ENCODE measurements at regions not wholly inside any gene's neighbourhood (a gene's known extent, or its start where the extent isn't known, plus 50 kb on each side); places are given as distances from the start of the nearest gene placed in this dataset.
"Not testable (repeated sequence)": the region's sequence is repeated elsewhere in the genome, so short reads cannot be mapped to it uniquely, and the experiment has no call there.

DNA sequence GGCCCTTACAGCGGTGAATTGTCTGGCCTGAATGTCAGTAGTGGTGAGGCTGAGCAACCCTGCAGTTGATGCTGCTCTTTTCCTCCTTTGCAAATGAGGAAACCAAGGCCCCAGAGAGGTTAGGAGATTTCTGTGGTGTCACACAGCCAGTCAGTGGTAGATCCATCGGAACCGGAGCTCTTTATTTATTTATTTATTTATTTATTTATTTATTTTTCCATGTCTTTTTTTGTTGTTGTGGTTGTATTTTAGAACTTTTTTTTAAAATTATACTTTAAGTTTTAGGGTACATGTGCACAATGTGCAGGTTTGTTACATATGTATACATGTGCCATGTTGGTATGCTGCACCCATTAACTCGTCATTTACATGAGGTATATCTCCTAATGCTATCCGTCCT, 368.4 kb upstream of the CLINT1 start:
- DNase-seq (ENCODE audit: low read depth in 3 of 3, low spot score in 2 of 3), result not testable (repeated sequence)

DNA sequence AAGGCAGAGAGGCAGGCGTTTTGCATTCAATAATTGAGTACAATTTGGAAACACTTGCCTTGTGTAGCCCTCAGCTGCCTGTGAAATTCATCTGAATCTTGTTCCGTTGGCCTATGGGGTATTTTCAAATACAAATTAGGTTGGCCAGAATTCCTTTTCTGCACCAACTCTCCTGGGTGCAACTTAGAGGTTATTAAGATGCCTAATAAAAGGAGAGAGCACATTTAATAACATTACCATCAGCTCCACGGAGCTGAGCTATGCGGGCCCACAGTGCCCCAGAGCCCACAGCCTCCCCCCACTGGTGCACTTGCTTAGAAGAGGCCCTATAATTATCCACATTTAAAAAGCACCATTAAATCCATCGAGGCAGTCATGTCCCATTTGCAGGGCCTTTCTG, 367.6 kb upstream of the CLINT1 start:
- DNase-seq (ENCODE audit: low read depth in 3 of 3, low spot score in 2 of 3), result no peak

DNA sequence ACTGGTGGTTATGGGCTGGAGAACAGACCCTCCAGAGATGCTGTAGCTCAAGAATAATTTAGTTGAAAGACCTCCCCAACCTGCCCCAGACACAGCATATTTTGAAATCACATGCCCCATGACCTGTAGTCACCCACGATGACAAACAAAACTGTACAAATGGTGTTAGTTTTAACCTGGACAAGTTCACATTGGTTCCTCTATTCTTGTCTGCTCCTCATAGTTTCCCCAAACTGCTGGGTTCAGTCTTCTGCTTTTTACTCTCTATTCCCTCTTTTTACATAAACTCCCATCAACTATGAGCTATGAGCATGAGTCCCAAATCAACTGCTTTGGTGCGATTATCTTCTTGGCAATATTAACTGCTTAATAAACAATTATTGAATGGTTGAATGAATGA, 365.3 kb upstream of the CLINT1 start:
- no peak for DNase-seq (ENCODE audit: low read depth in 3 of 3, low spot score in 2 of 3)

DNA sequence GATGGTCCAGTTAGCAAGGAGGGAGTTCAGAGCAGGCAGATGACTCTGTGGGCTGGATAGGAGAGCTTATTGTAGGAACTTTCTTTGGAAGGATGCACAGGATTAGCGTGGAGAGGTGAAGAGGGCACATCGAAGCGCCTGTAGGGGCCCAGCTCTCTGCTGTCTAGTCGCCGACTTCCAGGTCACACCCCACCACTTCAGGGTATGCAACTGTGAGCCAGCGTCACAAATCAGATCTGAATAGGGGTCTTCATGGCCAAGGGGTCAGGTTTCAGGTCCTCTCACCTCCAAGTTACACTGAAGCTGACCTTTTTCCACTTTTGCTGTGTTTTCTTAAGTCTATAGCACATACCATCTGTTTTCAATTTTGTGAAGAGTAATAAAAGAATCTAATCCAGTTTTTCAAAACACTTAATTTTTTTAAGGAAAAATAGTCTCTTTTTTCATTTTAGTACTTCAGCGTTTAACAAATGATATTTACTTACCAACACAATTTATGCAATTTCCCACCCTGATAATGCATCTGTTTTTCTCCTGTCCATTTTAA, 364.2 kb upstream of the CLINT1 start:
- no peak for DNase-seq (ENCODE audit: low read depth in 3 of 3, low spot score in 2 of 3)

DNA sequence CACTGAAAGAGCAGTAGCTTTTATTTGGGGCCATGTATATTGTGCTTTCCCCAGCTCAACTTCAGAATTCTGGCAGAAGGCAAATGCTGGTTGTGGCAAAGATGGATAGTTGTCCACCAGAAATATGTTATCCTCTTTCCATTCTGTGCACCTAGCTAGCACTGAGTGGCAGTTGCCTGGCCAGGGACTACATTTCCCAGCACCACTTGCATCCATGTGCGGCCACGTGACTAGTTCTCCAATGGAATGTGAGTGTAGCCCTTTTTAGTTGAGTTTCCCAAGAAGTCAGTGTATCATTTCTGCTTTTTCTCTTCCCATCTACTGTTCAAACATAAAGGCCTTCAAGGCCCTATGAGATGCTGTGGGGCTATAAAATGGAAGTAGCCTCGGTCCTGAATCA, 354.0 kb upstream of the CLINT1 start:
- no peak for DNase-seq (ENCODE audit: low read depth in 3 of 3, low spot score in 2 of 3)

DNA sequence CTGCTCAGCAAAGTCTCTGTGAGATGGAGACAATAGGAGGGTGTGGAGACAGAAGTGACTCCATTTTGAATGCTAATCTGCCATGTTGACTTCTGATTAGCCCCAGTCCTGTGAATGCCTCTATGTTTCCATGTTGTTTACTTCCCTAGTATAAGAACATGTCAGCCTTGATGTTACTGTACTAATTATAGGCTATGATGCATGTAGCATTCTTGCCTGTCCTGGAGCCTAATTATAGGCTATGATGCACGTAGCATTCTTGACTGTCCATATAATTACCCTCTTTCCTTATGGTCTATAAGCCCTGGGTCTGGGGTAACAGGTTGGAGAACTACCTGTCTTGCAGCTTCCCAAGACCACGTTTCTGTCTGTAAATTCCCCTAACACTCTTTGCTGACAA, 353.3 kb upstream of the CLINT1 start:
- no peak for DNase-seq (ENCODE audit: low read depth in 3 of 3, low spot score in 2 of 3)

DNA sequence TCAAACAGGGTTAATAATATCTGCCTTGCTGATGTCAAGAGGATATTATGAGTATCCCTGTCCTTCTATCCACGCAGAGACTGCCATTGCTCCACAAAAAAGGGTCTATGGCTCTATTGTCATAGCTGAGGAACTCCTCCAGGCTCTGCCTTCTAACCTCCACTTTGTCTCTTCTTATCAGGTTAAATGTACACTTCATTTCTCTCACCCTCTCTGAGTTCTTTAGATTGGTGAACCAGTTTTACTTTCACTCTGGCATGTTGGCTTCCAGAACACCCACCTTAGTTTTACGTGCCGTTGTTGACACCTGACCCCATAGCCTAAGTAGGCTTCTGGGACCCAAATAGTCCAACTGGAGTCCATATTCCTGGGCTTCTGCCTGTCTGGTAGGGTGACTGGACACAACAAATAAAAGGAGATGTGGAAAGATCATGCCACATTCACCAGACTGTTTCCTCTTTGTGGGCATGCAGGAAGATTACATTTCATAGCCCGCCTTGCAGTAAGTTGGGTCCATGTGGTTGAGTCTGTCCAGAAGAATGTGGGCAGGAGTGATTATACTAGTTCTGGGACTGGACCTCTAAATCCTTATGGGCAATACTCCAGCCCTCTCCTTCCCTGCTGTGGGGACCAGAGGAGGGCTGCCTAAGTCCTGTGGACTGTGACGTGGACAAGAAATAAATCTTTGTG, 350.4 kb upstream of the CLINT1 start:
- DNase-seq (ENCODE audit: low read depth in 3 of 3, low spot score in 2 of 3), result no peak

DNA sequence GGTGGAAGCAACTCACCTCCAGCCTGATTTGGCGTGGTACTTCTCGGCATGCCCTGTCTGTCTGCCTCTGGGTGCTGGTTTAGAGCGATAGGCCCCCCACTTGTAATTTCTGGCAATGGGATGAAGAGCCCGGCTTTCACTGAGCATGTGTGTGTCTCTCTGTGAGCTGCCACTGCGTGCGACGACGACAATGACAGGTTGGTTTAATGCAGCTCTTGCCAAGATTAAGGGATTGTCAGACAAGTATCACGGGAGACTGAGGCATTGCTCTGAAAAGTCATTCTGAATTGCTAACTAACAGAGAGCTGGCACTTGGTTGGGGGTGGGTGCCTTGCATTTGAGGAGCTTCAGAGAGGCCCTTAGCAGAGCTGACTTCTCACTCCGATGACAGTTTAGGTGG, 348.8 kb upstream of the CLINT1 start:
- no peak for DNase-seq (ENCODE audit: low read depth in 3 of 3, low spot score in 2 of 3)

DNA sequence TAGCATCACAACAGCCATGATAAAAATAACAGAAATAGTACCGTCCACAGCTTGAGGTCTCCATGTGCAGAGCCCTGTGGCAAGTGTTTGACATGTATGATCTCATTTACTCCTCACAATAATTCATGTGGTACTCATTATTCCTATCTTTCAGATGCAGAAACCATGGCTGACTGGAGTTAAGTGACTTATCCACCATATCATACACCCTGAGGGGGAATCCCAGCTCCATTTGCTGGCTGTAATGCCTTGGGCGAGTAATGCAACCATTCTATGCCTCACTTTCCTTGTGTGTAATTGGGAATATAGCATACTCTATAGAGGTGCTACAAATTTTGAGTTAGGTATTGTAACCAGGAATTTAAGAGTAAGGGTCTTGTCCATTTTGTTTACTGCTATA, 347.0 kb upstream of the CLINT1 start:
- DNase-seq (ENCODE audit: low read depth in 3 of 3, low spot score in 2 of 3), result no peak

DNA sequence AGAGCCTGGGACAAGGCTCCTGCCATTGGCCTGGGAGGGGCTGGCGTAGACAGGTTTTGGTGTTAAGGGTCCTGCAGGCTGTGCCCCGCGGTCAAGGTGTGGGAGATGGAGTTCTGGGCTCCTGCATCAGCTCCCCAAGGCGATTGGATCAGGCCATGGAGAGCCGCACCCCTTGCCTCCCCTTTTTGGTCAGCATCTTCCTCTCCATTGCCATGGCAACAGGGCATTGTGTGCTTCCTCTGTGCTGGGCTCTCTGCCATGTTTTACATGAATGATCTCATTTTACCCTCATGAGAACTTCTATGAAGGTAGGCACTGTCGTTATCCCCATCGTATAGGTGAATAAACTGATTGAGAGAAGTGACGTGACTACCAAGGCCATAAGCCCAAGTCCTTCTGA, 344.3 kb upstream of the CLINT1 start:
- DNase-seq (ENCODE audit: low read depth in 3 of 3, low spot score in 2 of 3), result no peak

DNA sequence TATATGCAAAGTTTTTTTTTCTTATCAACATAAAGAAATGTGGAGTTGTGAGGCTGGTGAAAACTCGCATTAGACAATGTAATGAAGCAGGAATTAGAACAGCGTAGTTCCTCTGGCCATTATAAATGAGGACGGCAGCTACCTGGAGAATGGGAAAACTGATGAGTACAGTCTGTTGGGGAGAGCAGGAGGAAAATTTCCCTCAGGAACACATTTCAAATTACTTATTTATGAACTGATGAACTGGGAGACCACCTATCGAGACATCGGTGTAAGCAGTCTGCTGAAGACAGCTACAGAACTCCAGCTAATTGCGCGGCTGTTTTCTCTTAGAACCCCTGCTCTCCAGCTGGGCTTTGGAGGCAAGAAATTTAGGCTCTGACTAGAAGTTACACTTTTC, 343.9 kb upstream of the CLINT1 start:
- no peak for DNase-seq (ENCODE audit: low read depth in 3 of 3, low spot score in 2 of 3)

DNA sequence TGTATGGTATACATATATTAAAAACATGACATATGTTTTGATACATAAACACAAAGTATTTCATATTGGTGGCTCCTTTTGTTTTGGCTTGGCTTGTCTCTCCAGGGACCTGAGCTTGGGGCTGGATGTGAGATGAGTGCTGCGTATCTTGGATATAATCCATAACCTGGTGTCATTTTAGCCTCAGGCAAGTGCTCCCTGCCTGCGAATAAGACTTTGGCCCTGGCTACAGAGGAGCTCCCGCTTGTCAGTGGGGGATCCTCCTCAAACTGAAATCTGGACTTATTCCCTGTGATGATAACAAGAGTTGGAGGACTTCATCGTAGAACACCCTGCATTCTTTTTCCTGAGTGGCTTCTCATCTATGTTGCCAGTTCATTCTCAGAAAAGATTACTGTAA, 341.7 kb upstream of the CLINT1 start:
- no peak for DNase-seq (ENCODE audit: low read depth in 3 of 3, low spot score in 2 of 3)

DNA sequence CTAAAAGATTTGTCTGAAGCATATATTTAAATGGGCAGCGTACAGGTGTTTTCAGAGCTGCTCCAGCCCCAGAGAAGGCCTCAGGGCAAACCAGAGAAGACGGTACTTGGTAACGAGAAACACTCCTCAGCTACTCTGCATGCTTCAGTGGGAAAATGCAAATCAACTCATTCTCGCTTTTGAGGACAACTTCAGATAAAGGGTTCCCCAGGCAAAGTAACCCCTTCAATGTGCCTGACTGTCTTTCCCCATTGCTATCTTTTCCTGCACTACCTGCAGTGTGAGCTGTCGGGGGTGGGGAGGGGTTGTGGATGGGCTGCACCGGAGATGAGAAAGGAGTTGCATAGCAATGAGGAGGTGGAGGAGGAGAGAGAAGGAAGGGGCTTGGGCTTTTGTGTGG, 339.7 kb upstream of the CLINT1 start:
- no peak for DNase-seq (ENCODE audit: low read depth in 3 of 3, low spot score in 2 of 3)

DNA sequence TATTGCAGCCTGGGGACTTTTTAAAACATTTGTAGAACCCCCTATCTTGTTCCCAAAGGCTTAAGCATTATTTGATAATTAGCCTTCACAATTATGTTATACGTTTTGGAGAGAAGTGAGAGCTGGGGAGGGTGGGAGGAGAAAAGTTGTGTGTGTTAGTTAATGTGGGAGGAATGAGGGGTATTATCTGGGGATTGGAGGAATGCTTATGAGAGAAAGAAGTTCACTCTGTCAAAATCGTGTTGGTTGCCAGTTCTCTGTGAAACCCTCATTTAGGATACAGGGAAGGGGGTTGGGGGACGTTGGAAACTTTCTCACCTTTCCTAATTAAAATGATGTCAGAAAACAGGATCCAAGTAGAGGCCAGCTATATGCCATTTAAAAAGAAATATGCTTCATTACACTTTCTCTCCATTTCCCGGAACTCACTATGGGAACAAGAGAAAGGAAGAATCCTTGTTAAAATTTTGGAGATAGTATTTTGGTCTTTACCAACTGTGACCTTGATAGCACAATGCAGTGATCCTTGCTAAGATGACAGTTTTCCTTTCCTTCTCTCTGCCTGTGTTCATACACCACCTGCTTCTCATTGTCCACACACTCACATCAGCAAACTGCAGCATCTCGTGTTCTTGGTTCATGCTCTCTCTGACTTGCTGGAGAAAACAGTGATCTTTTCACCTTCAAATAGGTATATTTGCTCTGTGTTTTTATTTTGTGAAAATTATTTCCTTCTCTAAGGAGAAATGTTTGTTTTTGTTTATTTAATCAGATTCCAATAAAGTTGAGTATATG, 336.7 kb upstream of the CLINT1 start:
- DNase-seq (ENCODE audit: low read depth in 3 of 3, low spot score in 2 of 3), result no peak

DNA sequence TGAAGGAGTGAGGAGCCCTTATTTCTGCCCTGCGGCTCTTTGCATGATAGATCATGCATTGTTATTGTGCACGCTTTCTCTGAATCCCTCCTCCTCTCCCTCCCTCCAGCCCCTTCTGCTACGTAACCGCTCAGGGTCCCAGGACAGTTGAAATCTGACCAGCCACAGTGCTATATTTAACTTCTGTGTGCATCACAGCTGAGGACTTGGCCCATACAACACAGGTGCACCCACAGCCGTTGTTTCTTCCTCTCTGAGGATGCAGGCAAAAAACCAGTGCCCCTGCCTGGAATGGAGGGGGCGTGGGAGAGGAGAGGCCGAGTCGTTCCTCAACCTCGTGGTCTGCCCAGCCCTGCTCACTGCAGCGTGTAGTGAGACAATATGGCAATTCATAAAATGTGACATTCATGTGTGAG, 335.6 kb upstream of the CLINT1 start:
- DNase-seq (ENCODE audit: low read depth in 3 of 3, low spot score in 2 of 3), result no peak

DNA sequence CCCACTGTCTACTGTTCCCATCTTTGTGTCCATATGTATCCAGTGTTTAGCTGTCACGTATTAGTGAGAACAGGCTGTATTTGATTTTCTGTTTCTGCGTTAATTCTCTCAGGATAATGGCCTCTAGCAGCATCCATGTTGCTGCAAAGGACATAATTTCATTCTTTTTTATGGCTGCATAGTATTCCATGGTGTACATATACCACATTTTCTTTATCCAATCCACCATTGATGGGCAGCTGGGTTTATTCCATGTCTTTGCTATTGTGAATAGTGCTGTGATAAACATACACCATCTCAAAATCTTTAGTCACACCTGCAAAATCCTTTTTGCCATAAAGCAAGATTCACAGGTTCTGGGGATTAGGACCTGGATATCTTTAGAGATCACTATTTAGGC, 334.4 kb upstream of the CLINT1 start:
- DNase-seq (ENCODE audit: low read depth in 3 of 3, low spot score in 2 of 3), result not testable (repeated sequence)

DNA sequence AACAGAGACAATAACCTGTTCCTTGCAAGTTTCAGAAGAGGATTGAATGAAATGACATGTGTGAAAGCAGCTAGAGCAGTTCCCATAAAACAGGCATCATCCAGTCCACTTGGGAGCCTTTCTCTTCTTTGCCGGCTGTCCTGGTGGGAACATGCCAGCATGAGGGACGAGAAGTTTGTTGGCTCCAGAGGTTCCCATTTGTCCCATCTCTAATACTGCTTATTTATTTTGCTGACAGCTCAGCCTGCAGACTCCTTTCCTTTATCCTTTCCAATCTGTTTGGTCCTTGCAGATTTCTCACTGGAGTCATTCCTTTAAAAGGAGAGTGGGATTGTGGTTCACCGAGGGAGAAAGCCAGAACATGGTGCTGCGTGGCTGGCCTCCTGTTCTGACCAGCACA, 321.5 kb upstream of the CLINT1 start:
- DNase-seq (ENCODE audit: low read depth in 3 of 3, low spot score in 2 of 3), result no peak

DNA sequence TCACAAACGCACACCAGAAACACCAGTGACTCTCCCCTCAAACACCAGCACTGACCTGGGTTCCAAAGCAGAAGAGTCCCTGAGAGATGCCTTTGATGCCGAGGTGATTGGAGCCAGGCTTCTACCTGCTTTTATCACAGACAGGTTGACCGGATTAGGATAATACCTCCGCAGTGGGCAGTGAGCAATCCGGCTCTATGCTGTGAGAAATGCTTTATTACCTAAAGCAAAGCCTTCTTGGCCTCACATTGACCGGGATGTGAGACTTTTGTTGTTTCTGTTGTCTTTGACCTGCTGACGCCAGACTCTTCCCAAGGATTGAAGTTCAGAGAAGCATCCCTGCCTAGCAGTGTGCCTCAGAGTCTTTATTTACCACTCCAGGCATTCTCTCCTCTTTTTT, 320.3 kb upstream of the CLINT1 start:
- DNase-seq (ENCODE audit: low read depth in 3 of 3, low spot score in 2 of 3), result no peak

DNA sequence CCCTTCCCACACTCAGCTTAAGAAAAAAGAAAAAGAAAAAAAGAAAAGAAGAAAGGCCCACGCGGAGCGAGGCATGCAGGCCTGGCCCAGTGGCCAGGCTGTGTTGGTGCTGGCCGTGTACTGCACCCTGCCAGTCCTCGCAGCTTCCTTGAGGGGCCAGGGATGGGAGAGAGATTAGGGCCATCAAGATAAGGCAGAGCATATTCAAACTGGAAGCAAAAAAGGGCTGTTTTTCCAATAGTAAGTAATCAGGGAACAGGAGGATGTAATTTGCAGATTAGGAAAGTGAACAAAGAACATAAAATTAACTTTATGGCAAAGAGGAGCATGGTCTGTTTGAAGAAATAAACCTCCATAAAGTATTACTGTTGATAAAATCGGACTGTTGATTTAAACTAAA, 319.6 kb upstream of the CLINT1 start:
- no peak for DNase-seq (ENCODE audit: low read depth in 3 of 3, low spot score in 2 of 3)

DNA sequence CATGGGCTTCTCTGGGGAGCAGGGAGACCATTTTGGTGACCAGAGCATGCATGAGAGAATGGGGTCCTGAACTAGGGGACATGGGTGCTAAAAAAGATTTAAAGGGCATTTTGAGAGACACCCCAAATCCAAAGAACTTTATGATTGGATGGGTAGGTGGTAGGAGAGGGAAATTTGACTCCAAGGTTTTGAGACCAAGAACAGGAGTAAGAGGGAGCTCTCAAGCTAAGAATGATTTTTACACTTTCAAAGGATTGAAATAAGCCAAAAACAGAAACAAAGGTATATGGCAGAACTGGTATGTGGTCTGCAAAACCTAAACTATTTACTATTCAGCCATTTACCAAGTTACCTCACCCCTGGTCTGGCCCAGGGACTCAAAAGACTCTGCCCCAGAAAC, 318.2 kb upstream of the CLINT1 start:
- DNase-seq (ENCODE audit: low read depth in 3 of 3, low spot score in 2 of 3), result no peak

DNA sequence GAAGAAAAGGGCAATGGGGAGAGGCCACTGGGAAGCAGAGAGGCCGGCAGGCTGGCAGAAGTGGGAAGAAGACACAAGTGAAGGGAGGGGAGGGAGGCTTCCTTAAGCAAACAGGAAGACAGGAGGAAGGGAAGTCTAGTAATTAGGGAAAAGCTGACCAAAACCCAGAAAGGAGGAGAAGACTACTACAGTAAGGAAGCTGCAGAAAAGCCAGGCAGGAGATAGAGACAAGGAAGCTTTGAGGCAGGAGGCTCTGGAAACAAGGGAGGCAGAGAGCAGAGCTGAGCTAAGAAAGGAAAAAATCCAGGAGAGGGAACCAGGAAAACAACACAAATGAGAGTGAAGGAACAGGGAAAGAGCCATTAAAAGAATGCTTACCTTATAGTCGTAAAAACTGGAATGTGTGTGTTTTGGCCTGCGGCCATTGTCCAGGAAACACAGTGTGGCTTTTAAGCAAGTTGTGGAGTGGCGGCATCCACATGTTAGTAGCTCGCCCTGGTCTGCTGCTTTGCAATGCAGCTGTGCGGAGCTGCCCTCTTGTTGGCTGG, 317.1 kb upstream of the CLINT1 start:
- DNase-seq (ENCODE audit: low read depth in 3 of 3, low spot score in 2 of 3), result peak in 1 of 3 donors; percentile 32
